ENCODE measurements at regions not wholly inside any gene's neighbourhood (a gene's known extent, or its start where the extent isn't known, plus 50 kb on each side); places are given as distances from the start of the nearest gene placed in this dataset.
"Not testable (repeated sequence)": the region's sequence is repeated elsewhere in the genome, so short reads cannot be mapped to it uniquely, and the experiment has no call there.

- not testable (repeated sequence) for DNase-seq (ENCODE audit: extremely low read depth, low read depth)
These were observed 168.5 kb upstream of the FAM72C start for GRCh38 chr1:144140243-144140642.

GRCh38 chr1:144105006-144105405, 133.2 kb upstream of the FAM72C start:
- DNase-seq (ENCODE audit: extremely low read depth, low read depth); H3K4me3 ChIP-seq (replicated peaks; ENCODE audit: low read depth, low read length): not testable (repeated sequence)

More at GRCh38 chr1:144140243-144140642, 168.5 kb upstream of the FAM72C start:
- not testable (repeated sequence) for H3K4me3 ChIP-seq (replicated peaks; ENCODE audit: low read depth, low read length)

GRCh38 chr1:144104000-144104677, 132.4 kb upstream of the FAM72C start:
- DNase-seq (ENCODE audit: extremely low read depth, low read depth); H3K4me3 ChIP-seq (replicated peaks; ENCODE audit: low read depth, low read length): not testable (repeated sequence)

- not testable (repeated sequence) for H3K4me3 ChIP-seq (replicated peaks; ENCODE audit: low read depth, low read length); DNase-seq (ENCODE audit: extremely low read depth, low read depth)
These were observed 131.5 kb upstream of the FAM72C start for GRCh38 chr1:144103156-144103880.

- H3K4me3 ChIP-seq (replicated peaks; ENCODE audit: low read depth, low read length); DNase-seq (ENCODE audit: extremely low read depth, low read depth): not testable (repeated sequence)
These were observed 130.4 kb upstream of the FAM72C start for GRCh38 chr1:144102046-144102745.

GRCh38 chr1:144101397-144102045, 129.7 kb upstream of the FAM72C start:
- no peak for DNase-seq (ENCODE audit: extremely low read depth, low read depth)

GRCh38 chr1:144077167-144077841, 105.5 kb upstream of the FAM72C start:
- peak overlapping the region; percentile 34 for H3K4me3 ChIP-seq (replicated peaks; ENCODE audit: low read depth, low read length)
- DNase-seq (ENCODE audit: extremely low read depth, low read depth) = not testable (repeated sequence)

More at GRCh38 chr1:144101397-144102045, 129.7 kb upstream of the FAM72C start:
- no peak overlapping the region for H3K4me3 ChIP-seq (replicated peaks; ENCODE audit: low read depth, low read length)
- no peak for TF ChIP-seq CTCF (IDR thresholded peaks at IDR 0.05; ENCODE audit: low read depth, low read length, missing control alignments)

- not testable (repeated sequence) for H3K4me3 ChIP-seq (replicated peaks; ENCODE audit: low read depth, low read length)
These were observed 104.9 kb upstream of the FAM72C start for GRCh38 chr1:144076646-144077045.

GRCh38 chr1:144070394-144071053, 98.7 kb upstream of the FAM72C start:
- H3K4me3 ChIP-seq (replicated peaks; ENCODE audit: low read depth, low read length); DNase-seq (ENCODE audit: extremely low read depth, low read depth): not testable (repeated sequence)

More at GRCh38 chr1:144076646-144077045, 104.9 kb upstream of the FAM72C start:
- DNase-seq (ENCODE audit: extremely low read depth, low read depth) = not testable (repeated sequence)

GRCh38 chr1:144067042-144067441, 95.3 kb upstream of the FAM72C start:
- DNase-seq (ENCODE audit: extremely low read depth, low read depth); H3K4me3 ChIP-seq (replicated peaks; ENCODE audit: low read depth, low read length): not testable (repeated sequence)

GRCh38 chr1:144066071-144066813, 94.5 kb upstream of the FAM72C start:
- not testable (repeated sequence) for H3K4me3 ChIP-seq (replicated peaks; ENCODE audit: low read depth, low read length); DNase-seq (ENCODE audit: extremely low read depth, low read depth)

GRCh38 chr1:144065299-144066060, 93.7 kb upstream of the FAM72C start:
- DNase-seq (ENCODE audit: extremely low read depth, low read depth); H3K4me3 ChIP-seq (replicated peaks; ENCODE audit: low read depth, low read length): not testable (repeated sequence)

- DNase-seq (ENCODE audit: extremely low read depth, low read depth); H3K4me3 ChIP-seq (replicated peaks; ENCODE audit: low read depth, low read length): not testable (repeated sequence)
These were observed 77.6 kb upstream of the FAM72C start for GRCh38 chr1:144049365-144049764.

- not testable (repeated sequence) for H3K4me3 ChIP-seq (replicated peaks; ENCODE audit: low read depth, low read length)
These were observed 74.9 kb upstream of the FAM72C start for GRCh38 chr1:144046645-144047044.

More at GRCh38 chr1:144046645-144047044, 74.9 kb upstream of the FAM72C start:
- DNase-seq (ENCODE audit: extremely low read depth, low read depth) = not testable (repeated sequence)
